Kidney (tissue), 13 donors: ENCODE measurements at regions not wholly inside any gene's neighbourhood (a gene's known extent, or its start where the extent isn't known, plus 50 kb on each side); places are given as distances from the start of the nearest gene placed in this dataset.

Source experiments
- DNase-seq, 5 donors: peaks; one replicate each; pipeline ENCODE4 v3.0.0-alpha.2; 2013 to 2020
- FAIRE-seq: peaks from 2 replicates; lab custom pipeline; 2012; peaks lifted over from hg19 to GRCh38; lab: Jason Lieb, UNC
- H3K27ac ChIP-seq, 2 donors: one replicate each; pipeline ENCODE4 v1.7.0; 2013; ENCODE audit warnings: low read depth in 2 of 2, low read length in 2 of 2, inconsistent platforms in 1 of 2
- H3K27me3 ChIP-seq: one replicate; pipeline ENCODE4 v1.7.1; 2013; ENCODE audit warnings: low read length, inconsistent platforms; ENCODE audit not compliant: control insufficient read depth, insufficient read depth
- H3K36me3 ChIP-seq, 3 donors: one replicate each; pipeline versions ENCODE4 v1.7.0 to v1.7.1; 2013; ENCODE audit warnings: low read length in 3 of 3, control low read depth in 1 of 3, inconsistent platforms in 1 of 3; ENCODE audit not compliant: insufficient read depth in 3 of 3, control insufficient read depth in 2 of 3
- H3K4me1 ChIP-seq, 3 donors: one replicate each; pipeline versions ENCODE4 v1.7.0 to v1.7.1; 2013; ENCODE audit warnings: low read length in 3 of 3, inconsistent platforms in 1 of 3, low read depth in 1 of 3; ENCODE audit not compliant: control insufficient read depth in 2 of 3, insufficient read depth in 2 of 3
- H3K4me3 ChIP-seq, 3 donors: one replicate each; pipeline versions ENCODE4 v1.7.0 to v1.8.1; 2013; ENCODE audit warnings: low read length in 3 of 3, control low read depth in 1 of 3, inconsistent platforms in 1 of 3
- H3K9ac ChIP-seq, 3 donors: one replicate each; pipeline versions ENCODE4 v1.7.0 to v1.7.1; 2013; ENCODE audit warnings: low read length in 3 of 3, control low read depth in 1 of 3, inconsistent platforms in 1 of 3
- H3K9me3 ChIP-seq, 3 donors: one replicate each; pipeline versions ENCODE4 v1.7.0 to v1.7.1; 2013; ENCODE audit warnings: low read length in 3 of 3, control low read depth in 1 of 3, inconsistent platforms in 1 of 3; ENCODE audit not compliant: control insufficient read depth in 2 of 3, insufficient read depth in 1 of 3
- CTCF ChIP-seq: IDR thresholded peaks from 3 replicates; pipeline ENCODE4 v1.5.1; 2012; ENCODE audit warnings: mild to moderate bottlenecking, moderate library complexity, borderline replicate concordance; ENCODE audit not compliant: insufficient read depth; ENCODE audit errors: extremely low read depth
- intact Hi-C: fragments of 100-400 bp; cut with DNase I; formaldehyde crosslinking; loops from one replicate; pipeline ENCODE4 v1.11.1; 2022
- donor health status: control.
- donor health status: control.
- donor health status: control.
- donor health status: control.
- donor health status: control.
- donor health status: DM: yes; HTN: yes; CAD: no.
- donor health status: Normal renal cell carcinoma (clear cell type).

GRCh38 chr2:15727396-15728244 lies 136.0 kb downstream of the DDX1 start:
- H3K9ac ChIP-seq = no peak overlapping the region
- no peak overlapping the region for H3K4me3 ChIP-seq
- no peak for FAIRE-seq
- no peaks in the 10 kb centered on the region for H3K36me3 ChIP-seq
- H3K4me1 ChIP-seq = peaks cover 3 to 16% (median 3%) of the 10 kb centered on the region in 3 donors
- peak in 1 of 5 donors; percentile 4 for DNase-seq
- H3K27me3 ChIP-seq = no peaks in the 10 kb centered on the region
- no peaks in the 10 kb centered on the region for H3K9me3 ChIP-seq
- intact Hi-C loops = no loop called here
- H3K27ac ChIP-seq = no peak overlapping the region
- no peak for TF ChIP-seq CTCF

GRCh38 chr2:15728245-15728938 lies 136.7 kb downstream of the DDX1 start:
- DNase-seq (peak in 1 of 5 donors; percentile 18), FAIRE-seq (no peak)
- Histone ChIP-seq H3K9me3 (no peaks in the 10 kb centered on the region), H3K4me3 (no peak overlapping the region), H3K4me1 (peaks cover 3 to 16% (median 3%) of the 10 kb centered on the region in 3 donors), H3K27ac (no peak overlapping the region), H3K9ac (no peak overlapping the region), H3K36me3 (no peaks in the 10 kb centered on the region), H3K27me3 (no peaks in the 10 kb centered on the region)
- TF ChIP-seq CTCF = no peak
- intact Hi-C loops = no loop called here

GRCh38 chr2:15729001-15729400 lies 137.3 kb downstream of the DDX1 start:
- intact Hi-C loops = no loop called here

More at GRCh38 chr2:15729001-15729400, 137.3 kb downstream of the DDX1 start:
- TF ChIP-seq CTCF = no peak
- Histone ChIP-seq H3K4me1 (peaks cover 3 to 16% (median 3%) of the 10 kb centered on the region in 3 donors), H3K9ac (no peak overlapping the region), H3K9me3 (no peaks in the 10 kb centered on the region), H3K36me3 (no peaks in the 10 kb centered on the region), H3K27ac (no peak overlapping the region), H3K27me3 (no peaks in the 10 kb centered on the region), H3K4me3 (no peak overlapping the region)
- DNase-seq (peak in 1 of 5 donors; percentile 17), FAIRE-seq (no peak)
